ENCODE measurements at regions not wholly inside any gene's neighbourhood (a gene's known extent, or its start where the extent isn't known, plus 50 kb on each side); places are given as distances from the start of the nearest gene placed in this dataset.
"Not testable (repeated sequence)": the region's sequence is repeated elsewhere in the genome, so short reads cannot be mapped to it uniquely, and the experiment has no call there.

DNA sequence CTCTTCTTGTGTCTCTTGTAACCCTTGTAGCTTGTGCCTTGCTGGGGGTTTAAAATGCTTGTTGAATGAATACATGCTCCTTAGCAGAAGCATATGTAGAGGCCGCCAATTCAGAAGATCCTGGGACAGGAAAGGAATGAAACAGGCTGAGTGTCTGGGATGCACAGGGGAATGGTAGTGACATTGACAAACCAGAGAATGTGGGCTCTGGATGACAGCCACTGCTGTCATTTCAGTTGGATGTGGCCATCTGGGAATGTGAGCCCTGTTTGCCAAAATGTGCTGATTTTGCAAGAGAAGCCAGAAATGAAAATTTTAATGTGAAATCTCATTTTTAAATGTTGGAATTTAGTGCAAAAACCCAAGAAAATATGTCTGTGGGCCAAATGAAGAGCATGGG lies 136.8 kb downstream of the DACT1 start:
- H3K9me3 ChIP-seq, result no peaks in the 10 kb centered on the region
- TF ChIP-seq, protein P1, sequence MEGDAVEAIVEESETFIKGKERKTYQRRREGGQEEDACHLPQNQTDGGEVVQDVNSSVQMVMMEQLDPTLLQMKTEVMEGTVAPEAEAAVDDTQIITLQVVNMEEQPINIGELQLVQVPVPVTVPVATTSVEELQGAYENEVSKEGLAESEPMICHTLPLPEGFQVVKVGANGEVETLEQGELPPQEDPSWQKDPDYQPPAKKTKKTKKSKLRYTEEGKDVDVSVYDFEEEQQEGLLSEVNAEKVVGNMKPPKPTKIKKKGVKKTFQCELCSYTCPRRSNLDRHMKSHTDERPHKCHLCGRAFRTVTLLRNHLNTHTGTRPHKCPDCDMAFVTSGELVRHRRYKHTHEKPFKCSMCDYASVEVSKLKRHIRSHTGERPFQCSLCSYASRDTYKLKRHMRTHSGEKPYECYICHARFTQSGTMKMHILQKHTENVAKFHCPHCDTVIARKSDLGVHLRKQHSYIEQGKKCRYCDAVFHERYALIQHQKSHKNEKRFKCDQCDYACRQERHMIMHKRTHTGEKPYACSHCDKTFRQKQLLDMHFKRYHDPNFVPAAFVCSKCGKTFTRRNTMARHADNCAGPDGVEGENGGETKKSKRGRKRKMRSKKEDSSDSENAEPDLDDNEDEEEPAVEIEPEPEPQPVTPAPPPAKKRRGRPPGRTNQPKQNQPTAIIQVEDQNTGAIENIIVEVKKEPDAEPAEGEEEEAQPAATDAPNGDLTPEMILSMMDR (IDR thresholded peaks at IDR 0.05 in 4 of 5, conservative IDR thresholded peaks at IDR 0.05 in 1 of 5), result no peak
- no peak for TF ChIP-seq POLR2A (IDR thresholded peaks at IDR 0.05)
- H3K4me1 ChIP-seq, result no peaks in the 10 kb centered on the region
- no peak for ATAC-seq
- H3K4me3 ChIP-seq, result no peak overlapping the region
- H3K27me3 ChIP-seq, result no peaks in the 10 kb centered on the region
- intact Hi-C loops (cut with DNase I; ENCODE audit: low total_unique reads) (no loop called here), in situ Hi-C loops (cut with MboI; ENCODE audit: low sequenced_read_pairs in 4 of 4) (no loop called here)
- H3K36me3 ChIP-seq, result no peaks in the 10 kb centered on the region
- H3K27ac ChIP-seq, result no peak overlapping the region
- DNase-seq, result no peak

DNA sequence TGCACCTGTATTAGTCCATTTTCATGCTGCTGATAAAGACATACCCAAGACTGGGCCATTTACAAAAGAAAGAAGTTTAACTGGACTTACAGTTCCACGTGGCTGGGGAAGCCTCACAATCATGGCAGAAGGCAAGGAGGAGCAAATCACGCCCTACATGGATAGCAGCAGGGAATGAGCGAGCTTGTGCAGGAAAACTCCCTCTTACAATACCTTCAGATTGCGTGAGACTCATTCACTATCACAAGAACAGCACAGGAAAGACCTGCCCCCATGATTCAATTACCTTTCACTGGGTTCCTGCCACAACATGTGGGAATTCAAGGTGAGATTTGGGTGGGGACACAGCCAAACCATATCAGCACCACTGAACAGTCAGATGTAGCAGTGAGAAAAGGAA lies 137.4 kb downstream of the DACT1 start:
- in situ Hi-C loops (cut with MboI; ENCODE audit: low sequenced_read_pairs in 4 of 4); H3K4me1 ChIP-seq; H3K9me3 ChIP-seq; DNase-seq; H3K4me3 ChIP-seq; H3K27ac ChIP-seq; H3K36me3 ChIP-seq; ATAC-seq; intact Hi-C loops (cut with DNase I; ENCODE audit: low total_unique reads); H3K27me3 ChIP-seq: not testable (repeated sequence)

DNA sequence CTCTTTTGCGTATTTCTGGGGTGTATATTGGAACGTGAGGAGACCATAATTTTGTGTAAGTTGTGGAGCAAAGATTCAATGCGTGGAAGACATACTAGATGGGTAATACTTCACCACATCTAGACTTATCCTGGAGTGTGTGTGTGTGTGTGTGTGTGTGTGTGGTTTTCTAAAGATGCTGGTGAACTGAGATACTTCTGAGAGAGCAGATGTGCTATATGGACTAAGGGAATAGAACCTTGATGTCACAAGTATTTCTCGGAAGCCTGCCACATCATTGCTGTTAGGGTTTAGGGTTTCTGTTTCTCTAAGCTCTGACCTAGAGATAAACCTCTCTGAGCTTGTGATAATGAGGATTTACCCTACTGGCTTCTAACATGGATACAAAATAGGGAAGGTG lies 138.8 kb downstream of the DACT1 start:
- Histone ChIP-seq H3K4me3 (no peak overlapping the region), H3K4me1 (no peaks in the 10 kb centered on the region), H3K36me3 (no peaks in the 10 kb centered on the region), H3K27me3 (no peaks in the 10 kb centered on the region), H3K9me3 (no peaks in the 10 kb centered on the region), H3K27ac (no peak overlapping the region)
- intact Hi-C loops (cut with DNase I; ENCODE audit: low total_unique reads) (no loop called here), in situ Hi-C loops (cut with MboI; ENCODE audit: low sequenced_read_pairs in 4 of 4) (no loop called here)
- no peak for DNase-seq
- TF ChIP-seq POLR2A (IDR thresholded peaks at IDR 0.05), result no peak
- TF ChIP-seq, protein P1 (IDR thresholded peaks at IDR 0.05 in 4 of 5, conservative IDR thresholded peaks at IDR 0.05 in 1 of 5), result no peak
- no peak for ATAC-seq

DNA sequence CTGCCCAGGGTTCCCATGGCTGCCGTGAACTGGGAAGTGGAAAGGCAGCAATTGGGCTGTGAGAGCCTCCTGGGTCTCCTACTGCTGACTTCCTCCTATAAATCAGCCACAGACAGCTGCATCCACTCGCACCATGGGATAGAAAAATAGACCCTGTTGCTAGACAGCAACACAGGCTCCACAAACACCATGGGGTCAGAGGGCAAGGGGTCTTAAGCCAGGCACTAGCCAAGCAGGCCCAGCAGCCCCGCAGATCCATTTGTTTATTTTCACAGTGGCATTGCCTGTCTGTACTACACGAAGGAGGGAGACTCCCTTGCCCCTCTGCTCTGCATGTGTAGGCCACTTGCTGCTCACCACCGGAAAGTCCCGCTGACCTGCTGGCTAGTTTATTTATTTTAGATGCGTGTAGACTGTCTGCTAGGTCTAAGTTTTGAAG lies 139.8 kb downstream of the DACT1 start:
- H3K4me3 ChIP-seq, result no peak overlapping the region
- H3K27me3 ChIP-seq, result no peaks in the 10 kb centered on the region
- no peak for TF ChIP-seq POLR2A (IDR thresholded peaks at IDR 0.05)
- TF ChIP-seq, protein P1 (IDR thresholded peaks at IDR 0.05 in 4 of 5, conservative IDR thresholded peaks at IDR 0.05 in 1 of 5), result no peak
- no peak overlapping the region for H3K27ac ChIP-seq
- no peaks in the 10 kb centered on the region for H3K36me3 ChIP-seq
- H3K4me1 ChIP-seq, result no peaks in the 10 kb centered on the region
- in situ Hi-C loops (cut with MboI; ENCODE audit: low sequenced_read_pairs in 4 of 4), result no loop called here
- H3K9me3 ChIP-seq, result no peaks in the 10 kb centered on the region
- ATAC-seq, result no peak
- intact Hi-C loops (cut with DNase I; ENCODE audit: low total_unique reads), result no loop called here
- DNase-seq, result no peak

DNA sequence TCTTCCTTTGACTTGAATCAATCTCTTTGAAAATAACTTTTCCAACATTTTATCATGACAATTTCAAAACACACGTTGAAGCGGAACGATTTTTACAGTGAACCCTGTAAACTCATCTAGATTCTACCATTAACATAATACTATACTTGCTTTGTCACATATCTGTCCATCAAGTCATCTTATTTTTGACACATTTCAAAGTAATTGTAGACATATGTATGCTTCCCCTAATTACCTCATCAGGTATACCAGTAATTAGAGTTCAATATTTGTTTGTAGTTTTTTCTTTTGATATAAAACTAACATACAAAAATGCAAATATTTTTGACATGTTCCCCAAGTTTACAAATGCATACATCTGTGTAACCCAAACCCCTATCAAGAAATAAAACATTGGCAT lies 140.4 kb downstream of the DACT1 start:
- Histone ChIP-seq H3K36me3 (no peaks in the 10 kb centered on the region), H3K9me3 (no peaks in the 10 kb centered on the region), H3K4me1 (no peaks in the 10 kb centered on the region), H3K27ac (no peak overlapping the region), H3K27me3 (no peaks in the 10 kb centered on the region), H3K4me3 (no peak overlapping the region)
- ATAC-seq (no peak), DNase-seq (no peak)
- in situ Hi-C loops (cut with MboI; ENCODE audit: low sequenced_read_pairs in 4 of 4), result no loop called here
- intact Hi-C loops (cut with DNase I; ENCODE audit: low total_unique reads), result no loop called here
- no peak for TF ChIP-seq POLR2A (IDR thresholded peaks at IDR 0.05)
- TF ChIP-seq, protein P1 (IDR thresholded peaks at IDR 0.05 in 4 of 5, conservative IDR thresholded peaks at IDR 0.05 in 1 of 5), result no peak

Measured in gastrocnemius medialis (tissue), 4 donors.